ENCODE measurements at regions not wholly inside any gene's neighbourhood (a gene's known extent, or its start where the extent isn't known, plus 50 kb on each side); places are given as distances from the start of the nearest gene placed in this dataset.
"Not testable (repeated sequence)": the region's sequence is repeated elsewhere in the genome, so short reads cannot be mapped to it uniquely, and the experiment has no call there.

DNA sequence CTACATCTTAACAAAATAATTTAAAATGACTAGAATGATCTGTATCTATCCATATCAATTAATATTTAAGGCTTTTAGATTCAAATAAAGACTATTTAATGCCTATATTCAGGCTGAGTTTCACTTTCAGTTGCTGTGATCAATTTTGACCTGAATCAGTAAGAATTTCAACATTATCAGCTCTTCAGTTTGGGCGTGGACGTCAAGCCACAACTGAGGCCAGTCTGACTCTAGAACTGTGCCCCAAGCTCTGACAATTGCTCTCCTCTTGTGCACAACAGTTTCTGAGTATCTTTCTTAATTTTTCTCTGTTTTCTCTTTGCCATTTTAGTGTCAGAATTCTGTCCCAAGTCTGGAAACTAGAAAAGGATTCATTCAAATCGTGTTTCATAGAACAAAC lies 1095.5 kb downstream of the PLA2G4A start:
- no peak for ATAC-seq

DNA sequence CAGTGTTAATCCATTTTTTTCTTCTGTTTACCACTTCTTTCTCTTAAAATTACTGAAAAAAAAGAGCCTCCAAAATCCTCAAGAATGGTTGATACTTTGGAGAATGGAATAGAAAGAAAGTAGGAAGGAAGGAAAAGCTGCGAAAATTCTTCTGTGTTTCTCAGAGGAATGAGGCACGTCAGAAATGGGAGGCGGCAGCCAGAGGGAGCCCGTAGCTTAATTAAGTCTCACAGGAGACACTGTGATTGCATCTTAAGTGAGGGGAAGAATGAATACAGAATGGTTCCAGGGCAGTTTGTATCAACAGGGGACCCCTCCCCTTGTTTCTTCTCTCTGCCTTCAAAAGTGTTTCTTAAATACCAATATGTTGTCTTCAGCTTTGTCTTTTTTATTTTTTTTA lies 1099.5 kb downstream of the PLA2G4A start:
- no peak for ATAC-seq

DNA sequence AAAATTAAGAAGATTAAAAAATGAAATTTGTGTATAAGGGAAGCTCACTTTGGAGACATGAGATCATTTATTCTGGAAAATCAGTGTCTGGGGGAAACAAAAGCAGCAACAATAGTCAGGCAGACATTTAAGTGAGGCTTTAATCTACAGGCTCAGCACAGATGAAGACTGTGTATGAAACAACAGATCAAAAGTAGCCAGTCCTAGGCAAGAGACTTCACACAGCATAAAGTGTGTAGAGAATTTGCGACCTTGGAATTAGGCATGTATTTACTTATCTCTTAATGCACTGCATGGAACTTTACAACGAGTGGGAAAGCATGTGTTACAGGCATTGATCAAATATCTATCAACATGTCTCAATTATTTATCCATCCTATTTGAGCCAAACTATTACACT lies 1099.9 kb downstream of the PLA2G4A start:
- ATAC-seq, result no peak

DNA sequence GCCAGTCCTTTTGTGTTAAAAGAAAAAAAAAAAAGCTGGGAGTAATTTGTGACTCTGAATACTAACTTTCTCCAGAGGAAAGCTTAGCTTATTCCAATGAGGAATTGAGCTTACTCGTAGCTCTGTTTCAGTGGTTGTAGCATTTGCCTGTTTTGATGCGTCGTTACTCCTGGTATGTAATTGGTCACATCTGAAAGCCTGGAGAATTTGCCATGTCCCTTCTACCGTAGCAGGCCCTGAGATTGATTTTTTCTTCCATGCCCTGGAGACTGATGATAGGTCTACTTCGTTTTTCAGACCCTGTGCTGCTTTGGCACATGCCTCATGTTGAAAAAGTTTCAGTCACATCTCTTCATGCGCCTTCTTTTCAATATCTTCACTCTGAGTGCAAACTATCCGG lies 1103.0 kb downstream of the PLA2G4A start:
- ATAC-seq, result no peak

DNA sequence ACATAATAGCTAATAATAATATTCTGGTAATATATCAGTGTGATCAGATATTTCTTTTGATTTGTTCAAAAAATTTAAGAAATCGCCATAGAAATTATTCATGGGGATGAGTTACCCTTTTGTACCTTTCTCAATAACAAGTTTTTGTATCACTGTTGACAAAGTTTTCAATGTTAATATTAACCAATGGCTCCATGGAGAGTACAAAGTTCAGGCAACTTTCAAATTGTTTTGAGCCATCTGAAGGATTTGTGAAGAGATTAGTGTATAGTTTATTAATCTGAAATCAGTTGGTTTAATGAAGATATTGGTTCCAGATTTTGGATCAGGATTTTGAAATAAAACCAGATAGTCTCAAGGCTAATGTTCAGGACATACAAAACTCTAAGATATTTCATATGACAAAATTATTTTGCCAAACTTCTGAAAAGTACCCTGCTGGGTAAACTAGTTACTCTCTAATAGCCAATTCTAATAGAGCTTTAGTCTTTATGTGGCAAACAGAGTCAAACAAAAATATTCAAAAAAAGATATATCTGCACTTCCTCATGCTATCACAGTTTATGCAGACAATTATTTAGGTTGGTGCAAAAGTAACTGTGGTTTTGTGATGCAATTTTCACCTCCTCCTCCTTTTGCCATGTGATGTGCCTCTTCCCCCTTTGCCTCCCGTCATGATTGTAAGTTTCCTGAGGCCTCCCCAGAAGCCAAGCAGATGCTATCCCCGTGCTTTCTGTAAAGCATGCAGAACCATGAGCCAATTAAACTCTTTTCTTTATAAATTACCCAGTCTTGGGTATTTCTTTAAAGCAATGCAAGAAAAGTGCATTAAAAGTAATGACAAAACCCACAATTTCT lies 1105.0 kb downstream of the PLA2G4A start:
- ATAC-seq, result no peak

DNA sequence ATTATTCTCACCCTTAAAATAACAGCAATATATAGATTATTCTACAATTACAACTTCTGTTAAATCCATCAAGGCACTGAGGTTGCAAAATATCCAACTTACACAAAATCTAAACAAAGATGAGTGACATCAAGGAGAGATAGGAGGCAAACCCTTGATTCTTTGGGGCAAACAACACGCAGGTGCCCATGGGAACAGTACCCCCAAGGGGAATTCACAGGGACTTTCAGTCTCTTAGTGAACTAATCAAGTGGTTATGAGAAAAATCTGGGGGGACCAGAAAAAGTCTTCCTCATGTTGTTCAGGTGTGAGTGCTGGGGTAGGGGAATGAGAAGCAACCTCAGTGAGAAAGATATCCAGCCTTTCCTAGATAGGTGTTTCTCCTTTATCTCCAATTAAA lies 1107.9 kb downstream of the PLA2G4A start:
- no peak for ATAC-seq

DNA sequence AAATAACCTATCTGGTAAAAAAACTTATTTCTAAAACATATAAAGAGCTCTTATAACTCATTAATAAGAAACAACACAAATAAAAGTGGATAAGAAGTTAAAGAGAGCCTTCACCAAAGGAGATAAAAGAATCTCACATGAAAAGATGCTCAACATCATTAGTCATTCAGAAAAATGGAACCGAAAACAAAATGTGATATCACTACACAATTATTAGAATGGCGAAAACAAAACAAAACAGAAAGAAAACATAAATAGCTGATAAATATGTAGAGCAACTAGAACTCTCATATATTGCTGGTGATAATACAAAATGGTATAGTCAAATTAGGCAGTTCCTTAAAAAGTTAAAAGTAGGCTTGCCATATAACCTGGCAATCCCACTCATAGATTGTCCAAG lies 1109.3 kb downstream of the PLA2G4A start:
- ATAC-seq, result no peak

DNA sequence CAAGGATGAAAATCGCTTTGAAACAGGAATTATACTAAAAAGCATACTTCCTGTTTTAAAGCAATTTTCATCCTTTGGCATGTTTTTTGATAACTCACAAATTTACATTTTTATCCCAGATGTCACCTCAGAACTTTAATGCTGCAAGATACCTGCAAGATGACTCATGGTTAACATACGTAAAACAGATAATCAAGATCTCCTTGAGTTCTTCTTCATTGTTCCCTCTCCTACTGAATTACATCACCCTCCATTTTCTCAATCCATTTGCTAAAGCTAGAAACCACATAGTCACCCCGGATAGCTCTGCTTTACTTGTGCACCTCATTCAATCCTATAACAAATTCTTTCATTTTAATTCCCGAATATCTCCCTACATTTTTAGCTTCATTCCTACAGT lies 1114.2 kb downstream of the PLA2G4A start:
- ATAC-seq, result no peak

DNA sequence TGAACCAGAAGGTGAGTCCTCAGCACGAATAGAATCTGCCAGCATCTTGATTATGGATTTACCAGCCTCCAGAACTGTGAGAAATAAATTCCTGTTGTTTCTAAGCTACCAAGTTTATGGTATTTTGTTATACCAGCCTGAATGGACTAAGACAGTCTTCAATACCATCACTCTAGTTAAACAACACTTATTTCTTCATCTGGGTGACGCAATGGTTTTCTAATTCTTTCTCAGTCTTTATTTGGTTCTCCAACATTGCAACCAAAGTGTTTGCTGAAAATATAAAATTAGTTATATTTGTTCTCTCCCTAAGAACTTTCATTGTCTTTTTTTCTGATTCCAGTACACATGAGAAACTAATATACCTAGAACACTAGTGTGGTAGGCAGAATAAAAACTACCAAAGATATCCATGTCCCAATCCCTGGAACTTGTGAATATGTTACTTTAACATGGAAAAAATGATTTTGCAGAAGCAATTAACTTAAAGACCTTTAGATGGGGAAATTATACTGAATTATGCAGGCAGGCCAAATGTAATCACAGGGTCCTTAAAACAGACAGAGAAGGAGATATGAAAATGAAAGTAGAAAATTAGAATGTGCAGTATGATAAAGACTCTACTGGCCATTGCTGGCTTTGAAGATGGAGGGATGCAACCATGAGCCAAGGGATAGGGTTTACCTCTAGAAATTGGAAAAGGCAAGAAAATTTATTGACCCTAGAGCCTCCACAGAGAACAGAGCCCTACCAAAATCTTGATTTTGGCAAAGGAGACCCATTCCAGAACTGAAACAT lies 1115.1 kb downstream of the PLA2G4A start:
- no peak for ATAC-seq

DNA sequence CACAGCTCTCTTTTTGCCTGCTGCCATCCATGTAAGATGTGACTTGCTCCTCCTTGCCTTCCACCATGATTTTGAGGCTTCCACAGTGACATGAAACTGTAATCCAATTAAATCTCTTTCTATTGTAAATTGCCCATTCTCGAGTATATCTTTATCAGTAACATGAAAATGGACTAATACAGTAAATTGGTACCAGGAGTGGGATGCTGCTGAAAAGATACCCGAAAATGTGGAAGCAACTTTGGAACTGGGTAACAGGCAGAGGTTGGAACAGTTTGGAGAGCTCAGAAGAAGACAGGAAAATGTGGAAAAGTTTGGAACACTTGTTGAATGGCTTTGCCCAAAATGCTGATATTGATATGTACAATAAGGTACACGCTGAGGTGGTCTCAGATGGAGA lies 1117.9 kb downstream of the PLA2G4A start:
- ATAC-seq, result not testable (repeated sequence)

DNA sequence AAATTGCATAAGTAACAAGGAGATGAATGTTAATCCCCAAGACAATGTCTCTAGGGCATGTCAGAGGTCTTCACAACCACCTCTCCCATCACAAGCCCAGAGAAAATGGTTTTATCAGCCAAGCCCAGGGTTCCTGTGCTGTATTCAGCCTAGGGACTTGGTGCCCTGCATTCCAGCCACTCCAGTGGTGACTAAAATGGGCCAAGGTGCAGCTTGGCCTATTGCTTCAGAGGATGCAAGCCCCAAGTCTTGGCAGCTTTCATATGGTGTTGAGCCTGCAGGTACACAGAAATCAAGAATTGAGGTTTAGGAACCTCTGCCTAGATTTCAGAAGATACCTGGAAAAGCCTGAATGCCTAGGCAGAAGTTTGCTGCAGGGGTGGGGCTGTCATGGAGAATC lies 1118.6 kb downstream of the PLA2G4A start:
- no peak for ATAC-seq

DNA sequence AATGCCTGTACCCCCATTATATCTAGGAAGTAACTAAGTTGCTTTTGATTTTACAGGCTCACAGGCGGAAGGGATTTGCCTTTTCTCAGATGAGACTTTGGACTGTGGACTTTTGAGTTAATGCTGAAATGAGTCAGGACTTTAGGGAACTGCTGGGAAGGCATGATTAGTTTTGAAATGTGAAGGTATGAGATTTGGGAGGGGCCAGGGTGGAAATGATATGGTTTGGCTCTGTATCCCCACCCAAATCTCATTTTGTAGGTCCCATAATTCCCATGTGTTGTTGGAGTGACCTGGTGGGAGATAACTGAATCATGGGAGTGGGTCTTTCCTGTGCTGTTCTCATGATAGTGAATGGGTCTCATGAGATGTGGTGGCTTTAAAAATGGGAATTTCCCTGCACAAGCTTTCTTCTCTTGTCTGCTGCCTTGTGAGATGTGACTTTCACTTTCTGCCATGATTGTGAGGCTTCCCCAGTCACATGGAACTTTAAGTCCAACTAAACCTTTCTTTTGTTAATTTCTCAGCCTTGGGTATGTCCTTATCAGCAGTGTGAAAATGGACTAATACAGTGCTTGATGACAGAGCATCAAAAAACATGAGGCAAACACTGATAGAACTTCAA lies 1119.5 kb downstream of the PLA2G4A start:
- ATAC-seq, result no peak

DNA sequence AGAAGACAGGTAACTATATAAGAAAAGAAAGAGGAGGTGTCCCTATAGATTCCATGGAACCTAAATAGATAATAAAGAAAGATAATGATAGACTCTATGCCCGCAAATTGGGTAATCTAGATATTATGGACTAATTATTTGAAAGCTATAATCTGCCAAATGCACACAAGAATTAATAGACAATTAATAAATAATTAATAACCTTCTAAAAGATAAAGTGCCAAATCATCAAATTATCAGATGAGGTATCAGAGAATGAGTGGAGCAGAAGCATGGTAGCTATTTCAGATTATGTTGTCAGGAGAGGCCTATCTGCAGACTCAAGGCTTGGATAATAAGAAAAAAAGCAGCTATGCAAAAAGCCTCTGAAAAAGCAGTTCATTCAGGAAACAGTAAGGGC lies 1120.8 kb downstream of the PLA2G4A start:
- ATAC-seq, result no peak

DNA sequence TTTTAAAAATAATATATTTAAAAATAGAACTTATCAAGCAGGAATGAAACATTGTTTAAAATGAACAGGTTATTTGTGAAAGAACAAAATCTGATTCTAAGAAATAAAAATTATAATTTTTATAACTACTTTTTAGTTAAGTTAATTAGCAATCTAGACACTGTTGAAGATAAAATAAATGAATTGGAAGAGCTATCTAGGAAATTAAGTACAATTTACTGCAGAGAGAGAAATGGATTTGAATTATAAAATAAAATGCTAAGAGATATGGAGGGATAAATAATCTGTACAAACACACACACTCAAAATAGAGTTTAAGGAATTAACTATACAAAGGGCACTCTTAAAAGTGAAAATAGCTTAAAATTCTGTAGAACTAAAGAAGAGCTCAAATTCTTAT lies 1123.1 kb downstream of the PLA2G4A start:
- ATAC-seq, result no peak

DNA sequence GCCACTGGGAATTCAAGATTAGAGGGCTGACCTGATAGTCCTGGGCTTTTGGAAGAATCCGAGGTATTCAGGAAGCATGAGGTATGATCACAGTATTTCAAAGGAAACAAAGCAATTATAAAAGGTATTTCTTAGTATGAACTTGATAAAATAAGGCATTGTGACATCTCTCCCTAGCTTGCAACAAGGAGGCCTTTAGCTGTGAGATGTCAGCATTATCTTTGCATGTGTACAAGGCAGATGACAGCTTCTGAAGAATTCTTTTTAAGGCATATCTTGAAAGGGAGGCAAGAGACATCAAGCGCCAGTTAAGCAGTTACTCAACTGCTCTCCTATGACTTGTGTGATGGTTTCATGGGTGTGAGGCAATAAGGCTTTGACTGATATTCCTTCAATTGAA lies 1123.7 kb downstream of the PLA2G4A start:
- ATAC-seq, result no peak

DNA sequence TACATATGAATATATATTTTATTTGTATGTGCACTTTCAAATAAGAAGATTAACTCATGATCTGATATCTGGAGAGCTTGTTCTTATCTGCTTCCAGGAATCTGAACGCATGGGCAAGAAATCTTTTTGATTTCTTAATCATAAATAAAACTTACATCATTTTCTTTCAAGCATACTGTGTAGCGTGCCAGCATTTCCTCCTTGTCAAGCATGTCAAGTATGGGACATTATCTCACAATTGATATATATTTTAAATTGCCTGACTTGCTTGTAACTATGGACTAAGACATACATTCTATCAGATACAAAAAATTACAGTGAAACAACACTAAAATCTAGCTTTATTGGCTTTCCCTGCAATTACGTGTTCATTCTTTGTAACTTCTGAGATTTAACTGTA lies 1128.2 kb downstream of the PLA2G4A start:
- ATAC-seq, result no peak

DNA sequence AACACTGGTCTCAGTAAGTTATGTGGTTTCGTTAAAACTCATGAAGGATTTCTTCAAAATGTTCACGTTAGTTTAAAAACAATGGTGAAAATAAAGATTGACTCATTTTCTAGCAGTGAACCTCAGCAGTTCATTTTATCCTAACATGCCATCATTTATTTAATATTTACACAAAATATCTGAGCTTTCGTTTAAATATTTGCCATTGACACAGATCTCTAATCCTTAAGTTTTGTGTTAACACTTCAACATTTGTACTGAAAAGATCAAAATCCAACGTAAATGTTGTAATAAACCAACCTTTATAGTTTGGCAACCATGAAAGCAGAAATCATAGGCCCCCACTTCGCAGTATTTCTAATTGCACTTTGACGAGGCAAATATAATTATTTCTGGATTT lies 1129.5 kb downstream of the PLA2G4A start:
- ATAC-seq, result no peak

DNA sequence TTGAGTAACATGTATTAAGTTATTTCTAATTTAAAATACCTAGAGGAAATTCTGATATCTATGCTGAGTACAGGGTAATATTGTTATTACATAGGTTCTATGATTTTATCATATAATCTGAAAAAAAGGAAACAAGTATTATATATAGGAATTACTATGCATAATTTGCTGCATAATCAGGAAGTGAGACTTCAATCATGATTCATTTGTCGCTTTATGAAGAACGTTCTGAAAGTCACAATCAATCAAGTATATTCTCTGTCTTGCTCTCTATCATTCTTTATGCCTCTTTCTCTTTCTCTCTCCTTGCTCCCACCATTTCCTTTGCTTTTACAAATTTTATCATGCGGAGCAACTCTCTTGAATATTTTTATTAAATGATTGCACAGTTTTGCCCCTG lies 1130.3 kb downstream of the PLA2G4A start:
- no peak for ATAC-seq

DNA sequence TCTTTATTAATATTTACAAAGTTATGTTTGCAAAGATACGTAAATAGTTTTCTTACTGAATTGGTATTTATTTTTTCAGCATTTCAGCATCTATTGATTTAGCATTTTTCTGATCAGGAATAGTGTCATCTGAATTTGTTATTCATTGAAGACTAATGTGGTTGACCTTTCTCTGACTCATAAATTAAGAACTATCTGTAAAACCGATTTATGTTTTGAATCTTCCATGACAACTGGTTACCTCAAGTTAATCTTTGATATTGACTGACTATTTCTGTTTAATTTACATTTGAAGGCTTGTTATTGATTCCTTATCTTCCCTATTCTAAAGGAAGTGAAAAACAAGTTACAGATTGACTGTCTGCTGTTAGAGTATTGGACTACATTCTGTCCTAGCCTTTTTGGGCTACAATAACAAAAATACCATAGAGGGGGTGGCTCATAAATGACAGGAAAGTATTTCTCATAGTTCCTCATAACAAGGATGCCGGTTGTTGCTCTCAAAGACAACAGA lies 1131.4 kb downstream of the PLA2G4A start:
- ATAC-seq, result no peak

DNA sequence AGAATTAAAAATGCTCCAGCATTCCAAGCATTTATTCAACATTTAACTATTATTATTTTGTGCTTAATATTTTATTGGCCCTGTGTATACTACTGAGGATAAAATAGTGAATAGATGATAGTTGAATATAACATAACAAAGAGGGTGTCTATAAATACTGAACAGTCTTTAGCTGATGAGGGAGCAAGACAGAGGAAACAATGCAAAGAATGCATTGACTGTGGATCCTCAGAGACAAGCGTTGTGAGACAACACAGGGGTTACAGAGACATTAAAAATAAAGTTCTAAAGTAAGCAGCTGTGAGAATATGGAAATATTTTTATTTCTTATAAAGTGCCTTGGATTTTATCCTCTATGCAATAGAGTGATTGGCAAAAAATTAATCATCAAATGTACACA lies 1133.1 kb downstream of the PLA2G4A start:
- ATAC-seq, result no peak

DNA sequence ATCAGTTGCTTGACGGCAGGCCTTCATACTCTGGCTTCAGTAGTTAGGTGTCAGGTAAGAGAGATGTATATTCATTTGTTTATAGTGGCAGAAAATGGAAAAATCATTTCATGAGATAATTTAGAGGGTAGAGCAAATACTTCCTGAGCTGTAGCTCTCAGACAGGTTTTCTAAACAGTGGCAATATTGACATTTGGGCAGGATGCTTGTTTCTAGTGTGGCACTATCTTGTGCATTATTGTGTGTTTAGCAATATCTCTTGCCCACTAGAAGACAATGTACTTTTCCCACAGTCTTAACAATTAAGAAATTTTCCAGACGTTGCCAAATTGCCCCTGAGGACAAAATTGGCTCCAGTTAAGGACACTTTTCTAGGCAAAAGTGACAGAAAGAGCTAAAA lies 1143.1 kb downstream of the PLA2G4A start:
- no peak for ATAC-seq

DNA sequence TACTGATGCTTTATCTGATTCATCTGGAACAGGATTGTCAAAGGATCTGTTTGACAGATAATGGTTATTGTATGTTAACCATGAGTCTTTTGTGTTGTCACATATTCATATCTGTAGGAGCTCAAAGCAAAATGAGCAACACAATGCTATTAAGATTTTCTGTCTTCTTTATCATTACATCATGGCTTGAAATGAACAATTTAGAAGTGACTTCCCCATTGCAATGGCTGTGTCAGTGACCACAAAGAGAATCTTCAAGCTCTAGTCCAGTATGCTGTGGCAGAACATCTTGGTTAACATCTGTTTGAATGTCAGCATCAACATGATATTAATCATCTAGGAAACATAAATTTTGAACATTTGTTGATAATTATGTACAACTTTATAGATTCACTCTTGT lies 1148.5 kb downstream of the PLA2G4A start:
- no peak for ATAC-seq

DNA sequence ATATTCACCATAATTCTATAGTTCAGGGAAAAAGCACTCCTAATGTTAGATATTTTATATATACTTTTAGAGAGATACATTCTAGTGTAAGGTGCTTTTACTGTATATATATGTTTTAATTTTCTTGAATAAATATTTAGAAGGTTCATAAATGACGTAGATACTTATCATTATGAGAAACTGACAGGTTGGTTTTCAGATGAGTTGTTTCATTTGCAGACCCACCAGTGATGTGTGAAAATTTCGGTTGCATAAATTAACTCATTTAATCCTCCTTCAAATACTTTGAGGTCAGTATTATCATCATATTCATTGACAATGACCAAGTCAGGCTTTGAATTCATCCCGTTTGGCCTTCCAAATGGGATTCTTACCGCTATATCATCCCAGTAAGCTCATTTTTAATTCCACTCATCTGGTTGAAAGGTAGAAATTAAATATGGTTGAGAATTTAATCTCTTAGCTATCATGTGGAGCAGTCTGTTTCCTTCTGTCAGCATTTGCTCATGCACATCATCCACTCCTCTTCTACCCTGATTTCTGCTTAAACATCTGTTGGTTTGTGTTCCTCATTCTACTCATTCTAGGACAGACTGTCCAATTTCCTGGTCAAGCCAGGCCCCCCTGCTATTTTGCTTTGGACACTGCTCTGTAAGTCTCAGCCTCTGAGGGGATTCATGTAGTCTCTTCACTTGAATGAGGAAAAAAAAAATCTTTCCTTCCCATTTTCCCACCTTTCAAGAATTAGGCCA lies 1156.6 kb downstream of the PLA2G4A start:
- ATAC-seq, result no peak
